B cell (primary cell): ENCODE measurements at regions not wholly inside any gene's neighbourhood (a gene's known extent, or its start where the extent isn't known, plus 50 kb on each side); places are given as distances from the start of the nearest gene placed in this dataset.

Experiments
- CTCF ChIP-seq: fragments of 200-600 bp; IDR thresholded peaks from one replicate; pipeline ENCODE4 v1.8.0; 2022; ENCODE audit warnings: antibody characterized with exemption, mild to moderate bottlenecking
- EZH2 ChIP-seq: IDR thresholded peaks from 2 replicates; pipeline ENCODE4 v1.6.1; 2012; ENCODE audit warnings: borderline replicate concordance, low read depth, mild to moderate bottlenecking, moderate library complexity, low read length; ENCODE audit not compliant: insufficient read depth, poor library complexity, severe bottlenecking

DNA sequence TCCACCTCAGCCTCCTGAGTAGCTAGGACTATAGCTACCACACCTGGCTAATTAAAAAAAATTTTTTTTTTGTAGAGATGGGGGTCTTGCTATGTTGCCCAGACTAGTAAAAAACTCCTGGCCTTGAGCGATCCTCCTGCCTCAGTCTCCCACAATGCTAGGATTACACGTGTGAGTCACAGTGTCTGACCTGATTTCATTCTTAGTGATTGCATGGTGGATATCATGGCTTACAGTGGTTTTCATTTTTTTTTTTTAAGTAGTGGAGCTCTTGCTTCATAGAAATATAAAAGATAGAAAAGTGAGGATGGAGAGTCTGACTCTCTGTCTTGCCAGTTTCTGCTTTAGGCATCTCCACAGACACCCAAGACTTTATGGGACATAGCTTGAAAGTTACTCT, 83.6 kb downstream of the CDC42EP3 start:
- TF ChIP-seq CTCF = no peak
- TF ChIP-seq EZH2 = no peak
